ENCODE measurements at regions not wholly inside any gene's neighbourhood (a gene's known extent, or its start where the extent isn't known, plus 50 kb on each side); places are given as distances from the start of the nearest gene placed in this dataset.

DNA sequence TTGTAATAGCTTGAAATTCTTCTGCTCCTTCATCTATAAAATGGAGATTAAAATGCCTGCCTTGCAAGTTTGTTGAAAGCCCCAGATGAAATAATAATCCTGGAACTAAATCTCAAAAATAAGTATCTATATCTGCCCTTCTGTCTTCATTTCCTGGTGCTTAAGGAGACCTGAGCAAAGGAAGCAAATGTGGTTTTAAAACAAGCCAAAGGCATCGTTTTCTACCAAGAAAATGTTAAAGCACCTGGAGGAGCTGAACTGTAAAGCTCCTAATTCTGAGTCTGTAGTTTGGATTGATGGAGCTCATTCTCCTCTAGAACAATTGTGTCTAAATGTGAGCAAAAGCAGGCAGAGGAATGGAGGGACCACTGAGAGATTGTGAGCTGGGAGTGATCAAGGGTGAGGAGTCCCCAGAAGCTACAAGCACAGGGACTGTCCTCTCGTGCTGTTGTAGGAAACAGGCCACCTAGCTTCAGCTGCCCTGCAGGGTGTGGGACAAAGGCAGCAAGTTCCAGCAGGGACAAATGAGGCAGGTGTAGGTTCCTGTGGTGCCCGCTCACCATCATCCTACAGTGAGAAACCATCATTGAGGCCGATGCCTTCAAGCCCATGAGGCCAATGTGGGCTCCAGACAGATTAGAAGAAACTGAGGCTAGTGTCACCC lies 420.7 kb upstream of the TRIB2 start:
- peak overlapping the region; percentile 2 to 62 (median 21) for H3K4me3 Mint-ChIP-seq
- peak in 1 of 3 donors; percentile 28 for DNase-seq

DNA sequence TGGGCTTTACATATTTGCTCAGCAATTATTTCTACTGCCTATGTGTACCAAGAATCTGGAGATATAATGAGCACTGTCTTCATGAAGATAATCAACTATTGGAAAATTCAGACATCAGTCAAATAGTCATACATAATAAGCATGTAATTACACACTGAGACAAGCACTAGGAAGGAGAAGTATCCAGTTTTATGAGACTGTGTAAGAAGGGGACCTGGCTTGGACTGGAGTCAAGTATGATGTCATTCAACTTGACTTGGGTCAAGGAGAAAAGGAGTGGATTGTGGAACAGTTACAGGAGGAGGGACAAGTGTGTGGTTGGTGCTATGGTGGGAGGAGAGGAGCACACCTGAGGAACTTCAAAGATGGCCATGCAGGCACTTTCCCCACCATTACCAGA lies 419.8 kb upstream of the TRIB2 start:
- peaks cover 30 to 55% (median 39%) of the 10 kb centered on the region in 4 donors for H3K4me1 Mint-ChIP-seq
- no peaks in the 10 kb centered on the region for H3K36me3 Mint-ChIP-seq
- no peak overlapping the region for H3K4me3 ChIP-seq (ENCODE audit: low read depth, low read length)
- peaks cover 39% of the 10 kb centered on the region for H3K4me1 ChIP-seq (ENCODE audit: control insufficient read depth, insufficient read depth, low read length, poor library complexity, severe bottlenecking)
- DNase-seq, result no peak
- H3K27me3 ChIP-seq (ENCODE audit: control insufficient read depth, insufficient read depth, low read length), result no peaks in the 10 kb centered on the region
- H3K9me3 ChIP-seq (ENCODE audit: control insufficient read depth in 2 of 2, low read length in 2 of 2), result peaks cover 0 to 2% of the 10 kb centered on the region in 2 experiments
- peak overlapping the region in 1 of 4 donors; percentile 45 for H3K4me3 Mint-ChIP-seq
- peaks cover 0 to 6% (median 0%) of the 10 kb centered on the region in 7 donors for H3K9me3 Mint-ChIP-seq
- H3K36me3 ChIP-seq (ENCODE audit: control insufficient read depth, insufficient read depth, low read length), result no peaks in the 10 kb centered on the region
- no peak overlapping the region for H3K27ac ChIP-seq (ENCODE audit: insufficient read depth, low read length, poor library complexity, severe bottlenecking)
- H3K27ac Mint-ChIP-seq, result peak overlapping the region in 2 of 3 donors; percentile 27 to 39
- H3K27me3 Mint-ChIP-seq, result no peaks in the 10 kb centered on the region
- no peak for ATAC-seq (ENCODE audit: low read depth in 2 of 2)

More for the DNA sequence above, 420.7 kb upstream of the TRIB2 start:
- H3K27ac Mint-ChIP-seq, result peak overlapping the region; percentile 21 to 62 (median 60)
- H3K36me3 ChIP-seq (ENCODE audit: control insufficient read depth, insufficient read depth, low read length), result no peaks in the 10 kb centered on the region
- no peak for ATAC-seq (ENCODE audit: low read depth in 2 of 2)
- no peak overlapping the region for H3K4me3 ChIP-seq (ENCODE audit: low read depth, low read length)
- H3K27ac ChIP-seq (ENCODE audit: insufficient read depth, low read length, poor library complexity, severe bottlenecking), result no peak overlapping the region
- H3K9me3 Mint-ChIP-seq, result peaks cover 0 to 6% (median 0%) of the 10 kb centered on the region in 7 donors
- H3K4me1 ChIP-seq (ENCODE audit: control insufficient read depth, insufficient read depth, low read length, poor library complexity, severe bottlenecking), result peaks cover 32% of the 10 kb centered on the region
- H3K9me3 ChIP-seq (ENCODE audit: control insufficient read depth in 2 of 2, low read length in 2 of 2), result peaks cover 0 to 2% of the 10 kb centered on the region in 2 experiments
- no peaks in the 10 kb centered on the region for H3K36me3 Mint-ChIP-seq
- H3K4me1 Mint-ChIP-seq, result peaks cover 30 to 46% (median 31%) of the 10 kb centered on the region in 4 donors
- no peaks in the 10 kb centered on the region for H3K27me3 Mint-ChIP-seq
- no peaks in the 10 kb centered on the region for H3K27me3 ChIP-seq (ENCODE audit: control insufficient read depth, insufficient read depth, low read length)

DNA sequence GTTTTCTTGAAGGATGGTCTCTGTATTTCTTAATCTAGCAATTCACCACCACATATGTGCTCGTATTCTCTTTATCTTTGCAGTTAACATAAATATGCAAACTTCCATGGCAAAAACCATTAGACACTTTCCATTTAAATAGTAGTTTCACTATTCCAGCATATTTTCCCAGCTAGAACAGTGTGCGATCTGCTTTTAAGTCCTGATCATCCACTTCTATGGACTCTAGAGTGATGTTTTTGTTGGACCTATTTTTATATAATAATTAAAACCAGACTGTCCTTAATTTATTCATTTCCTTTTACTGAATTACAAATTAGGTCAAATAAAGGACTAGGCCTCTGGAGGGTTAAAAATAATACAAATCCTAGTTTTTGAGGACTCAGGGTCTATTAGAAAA lies 418.4 kb upstream of the TRIB2 start:
- no peak overlapping the region for H3K4me3 ChIP-seq (ENCODE audit: low read depth, low read length)
- Mint-ChIP-seq H3K36me3 (no peaks in the 10 kb centered on the region), H3K27me3 (no peaks in the 10 kb centered on the region), H3K4me3 (no peak overlapping the region), H3K4me1 (peaks cover 29 to 63% (median 49%) of the 10 kb centered on the region in 4 donors), H3K9me3 (peaks cover 0 to 6% (median 0%) of the 10 kb centered on the region in 7 donors), H3K27ac (no peak overlapping the region)
- no peaks in the 10 kb centered on the region for H3K27me3 ChIP-seq (ENCODE audit: control insufficient read depth, insufficient read depth, low read length)
- no peaks in the 10 kb centered on the region for H3K36me3 ChIP-seq (ENCODE audit: control insufficient read depth, insufficient read depth, low read length)
- no peak for DNase-seq
- ATAC-seq (ENCODE audit: low read depth in 2 of 2), result no peak
- no peak overlapping the region for H3K27ac ChIP-seq (ENCODE audit: insufficient read depth, low read length, poor library complexity, severe bottlenecking)
- peaks cover 0 to 2% of the 10 kb centered on the region in 2 experiments for H3K9me3 ChIP-seq (ENCODE audit: control insufficient read depth in 2 of 2, low read length in 2 of 2)
- H3K4me1 ChIP-seq (ENCODE audit: control insufficient read depth, insufficient read depth, low read length, poor library complexity, severe bottlenecking), result peaks cover 52% of the 10 kb centered on the region

DNA sequence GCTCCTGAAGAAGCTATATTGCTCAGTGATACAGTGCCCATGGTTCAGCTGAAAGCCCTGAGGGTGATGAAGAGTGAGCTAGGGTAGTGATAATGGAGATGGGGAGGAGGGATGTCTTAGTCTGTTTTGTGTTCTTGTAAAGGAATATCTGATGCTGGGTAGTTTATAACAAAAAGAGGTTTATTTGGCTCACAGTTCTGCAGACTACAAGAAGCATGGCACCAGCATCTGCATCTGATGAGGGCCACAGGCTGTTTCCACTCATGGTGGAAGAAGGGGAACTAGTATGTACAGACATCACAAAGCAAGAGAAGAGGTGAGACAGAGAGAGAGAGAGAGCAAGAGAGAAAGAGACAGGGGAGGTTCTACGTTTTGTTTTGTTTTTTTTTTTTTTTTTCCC lies 417.3 kb upstream of the TRIB2 start:
- Mint-ChIP-seq H3K36me3 (no peaks in the 10 kb centered on the region), H3K9me3 (peaks cover 0 to 6% (median 0%) of the 10 kb centered on the region in 7 donors), H3K4me3 (no peak overlapping the region), H3K4me1 (peaks cover 20 to 62% (median 46%) of the 10 kb centered on the region in 4 donors), H3K27me3 (no peaks in the 10 kb centered on the region), H3K27ac (no peak overlapping the region)
- peaks cover 47% of the 10 kb centered on the region for H3K4me1 ChIP-seq (ENCODE audit: control insufficient read depth, insufficient read depth, low read length, poor library complexity, severe bottlenecking)
- H3K27me3 ChIP-seq (ENCODE audit: control insufficient read depth, insufficient read depth, low read length), result no peaks in the 10 kb centered on the region
- ATAC-seq (ENCODE audit: low read depth in 2 of 2) (no peak), DNase-seq (no peak)
- peaks cover 0 to 2% of the 10 kb centered on the region in 2 experiments for H3K9me3 ChIP-seq (ENCODE audit: control insufficient read depth in 2 of 2, low read length in 2 of 2)
- no peak overlapping the region for H3K27ac ChIP-seq (ENCODE audit: insufficient read depth, low read length, poor library complexity, severe bottlenecking)
- no peak overlapping the region for H3K4me3 ChIP-seq (ENCODE audit: low read depth, low read length)
- H3K36me3 ChIP-seq (ENCODE audit: control insufficient read depth, insufficient read depth, low read length), result no peaks in the 10 kb centered on the region

DNA sequence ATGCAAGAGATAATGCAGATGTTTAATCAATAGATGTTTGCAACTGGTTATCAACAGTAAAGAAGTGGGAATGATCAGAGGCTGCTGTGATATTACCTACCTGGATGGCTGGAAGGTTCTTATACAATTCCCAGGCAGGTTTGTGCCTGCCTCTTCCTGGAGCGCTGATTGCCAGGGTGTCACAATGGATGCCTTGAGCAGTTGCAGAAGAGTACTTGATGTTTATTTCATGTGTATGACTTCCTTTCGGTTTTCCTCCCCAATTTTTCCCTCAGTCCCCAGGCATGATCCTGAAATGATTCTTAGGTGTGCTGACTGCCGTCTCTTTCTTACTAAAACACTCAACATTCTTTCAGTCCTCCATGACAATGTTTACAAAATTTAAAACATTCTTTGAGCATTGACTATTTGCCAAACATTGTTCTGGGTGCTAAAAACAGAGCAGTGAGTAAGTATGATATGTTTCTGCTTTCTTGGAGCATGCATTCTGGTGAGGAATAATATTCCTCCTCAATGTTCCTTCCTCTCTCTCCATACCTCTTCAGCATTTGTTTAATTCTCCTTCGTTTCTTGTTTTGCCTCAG lies 416.6 kb upstream of the TRIB2 start:
- ATAC-seq (ENCODE audit: low read depth in 2 of 2), result no peak
- Mint-ChIP-seq H3K4me3 (no peak overlapping the region), H3K36me3 (no peaks in the 10 kb centered on the region), H3K27me3 (no peaks in the 10 kb centered on the region), H3K27ac (no peak overlapping the region), H3K9me3 (peaks cover 0 to 6% (median 0%) of the 10 kb centered on the region in 7 donors), H3K4me1 (peaks cover 16 to 56% (median 42%) of the 10 kb centered on the region in 4 donors)
- Histone ChIP-seq H3K36me3 (ENCODE audit: control insufficient read depth, insufficient read depth, low read length) (no peaks in the 10 kb centered on the region), H3K4me1 (ENCODE audit: control insufficient read depth, insufficient read depth, low read length, poor library complexity, severe bottlenecking) (peaks cover 41% of the 10 kb centered on the region), H3K27ac (ENCODE audit: insufficient read depth, low read length, poor library complexity, severe bottlenecking) (no peak overlapping the region), H3K4me3 (ENCODE audit: low read depth, low read length) (no peak overlapping the region), H3K9me3 (ENCODE audit: control insufficient read depth in 2 of 2, low read length in 2 of 2) (peaks cover 0 to 2% of the 10 kb centered on the region in 2 experiments), H3K27me3 (ENCODE audit: control insufficient read depth, insufficient read depth, low read length) (no peaks in the 10 kb centered on the region)
- no peak for DNase-seq

DNA sequence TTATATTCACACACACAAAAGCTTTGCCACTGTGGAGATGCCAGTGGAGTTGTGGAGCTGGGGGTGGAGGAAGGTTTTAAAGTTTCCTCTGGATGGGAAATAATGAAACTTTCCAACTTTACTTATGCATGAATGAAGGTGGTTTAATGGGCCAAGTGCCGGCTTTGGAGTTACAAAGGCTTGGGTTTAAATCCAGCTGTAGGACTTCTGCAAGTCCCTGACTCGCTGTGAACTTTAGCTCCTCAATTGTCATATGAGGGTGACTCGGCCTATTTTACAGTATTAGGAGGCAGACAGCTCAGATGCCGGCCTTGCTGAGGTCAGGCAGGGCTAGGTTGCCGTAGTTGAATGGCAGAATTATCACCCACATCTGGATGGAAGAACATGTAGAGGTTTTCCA lies 415.8 kb upstream of the TRIB2 start:
- H3K36me3 ChIP-seq (ENCODE audit: control insufficient read depth, insufficient read depth, low read length), result no peaks in the 10 kb centered on the region
- no peak for DNase-seq
- Mint-ChIP-seq H3K9me3 (peaks cover 0 to 6% (median 0%) of the 10 kb centered on the region in 7 donors), H3K4me3 (peak overlapping the region in 1 of 4 donors; percentile 47), H3K4me1 (peaks cover 8 to 53% (median 37%) of the 10 kb centered on the region in 4 donors), H3K27me3 (no peaks in the 10 kb centered on the region), H3K27ac (peak overlapping the region in 2 of 3 donors; percentile 72 to 88), H3K36me3 (no peaks in the 10 kb centered on the region)
- H3K27ac ChIP-seq (ENCODE audit: insufficient read depth, low read length, poor library complexity, severe bottlenecking), result no peak overlapping the region
- H3K9me3 ChIP-seq (ENCODE audit: control insufficient read depth in 2 of 2, low read length in 2 of 2), result peaks cover 0 to 2% of the 10 kb centered on the region in 2 experiments
- H3K4me3 ChIP-seq (ENCODE audit: low read depth, low read length), result no peak overlapping the region
- no peaks in the 10 kb centered on the region for H3K27me3 ChIP-seq (ENCODE audit: control insufficient read depth, insufficient read depth, low read length)
- ATAC-seq (ENCODE audit: low read depth in 2 of 2), result no peak
- H3K4me1 ChIP-seq (ENCODE audit: control insufficient read depth, insufficient read depth, low read length, poor library complexity, severe bottlenecking), result peaks cover 32% of the 10 kb centered on the region

DNA sequence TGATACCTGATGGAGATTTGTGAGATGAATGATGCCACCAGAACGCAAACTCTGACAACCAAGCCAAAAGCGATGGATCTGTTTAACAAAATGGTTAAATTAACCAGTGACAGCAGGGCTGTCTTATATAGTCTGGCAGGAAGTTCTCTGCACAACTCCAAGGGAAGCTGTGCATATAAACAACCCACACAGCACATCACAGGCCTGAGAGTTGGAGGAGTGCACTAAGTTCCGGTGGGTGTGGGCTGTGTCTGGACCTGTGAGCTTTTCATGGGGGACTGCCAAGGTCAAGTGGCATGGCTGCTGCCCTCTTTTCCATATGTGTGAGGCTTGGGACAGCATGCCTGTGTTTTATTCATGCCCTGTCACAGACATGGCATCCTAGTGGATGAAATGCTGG lies 414.6 kb upstream of the TRIB2 start:
- no peak overlapping the region for H3K4me3 ChIP-seq (ENCODE audit: low read depth, low read length)
- no peaks in the 10 kb centered on the region for H3K36me3 ChIP-seq (ENCODE audit: control insufficient read depth, insufficient read depth, low read length)
- H3K9me3 Mint-ChIP-seq, result peaks cover 0 to 2% (median 0%) of the 10 kb centered on the region in 7 donors
- no peaks in the 10 kb centered on the region for H3K36me3 Mint-ChIP-seq
- H3K27ac ChIP-seq (ENCODE audit: insufficient read depth, low read length, poor library complexity, severe bottlenecking), result no peak overlapping the region
- peak overlapping the region; percentile 17 to 64 (median 52) for H3K4me3 Mint-ChIP-seq
- peak overlapping the region in 2 of 3 donors; percentile 5 to 88 for H3K27ac Mint-ChIP-seq
- H3K27me3 ChIP-seq (ENCODE audit: control insufficient read depth, insufficient read depth, low read length), result no peaks in the 10 kb centered on the region
- peak in 1 of 3 donors; percentile 51 for DNase-seq
- peaks cover 27% of the 10 kb centered on the region for H3K4me1 ChIP-seq (ENCODE audit: control insufficient read depth, insufficient read depth, low read length, poor library complexity, severe bottlenecking)
- no peaks in the 10 kb centered on the region for H3K27me3 Mint-ChIP-seq
- H3K9me3 ChIP-seq (ENCODE audit: control insufficient read depth in 2 of 2, low read length in 2 of 2), result peaks cover 0 to 2% of the 10 kb centered on the region in 2 experiments
- peak; percentile 81 to 86 for ATAC-seq (ENCODE audit: low read depth in 2 of 2)
- H3K4me1 Mint-ChIP-seq, result peaks cover under 1 to 44% (median 31%) of the 10 kb centered on the region in 4 donors

All from CD4-positive, CD25-positive, alpha-beta regulatory T cell (primary cell).